SU-DHL-6 (cell line): ENCODE measurements at regions not wholly inside any gene's neighbourhood (a gene's known extent, or its start where the extent isn't known, plus 50 kb on each side); places are given as distances from the start of the nearest gene placed in this dataset.

Experiments
- H2AFZ ChIP-seq: fragments of 200-600 bp; sonication (generic); 2 replicates; pipeline ENCODE4 v1.6.1; 2014; ENCODE audit warnings: low read depth, mild to moderate bottlenecking, moderate library complexity, mixed read lengths, antibody characterized with exemption, low read length; ENCODE audit not compliant: severe bottlenecking
- H3F3A ChIP-seq: fragments of 200-600 bp; shearing (Covaris generic); 2 replicates; pipeline ENCODE4 v1.6.0; 2016; ENCODE audit warnings: antibody characterized with exemption, mild to moderate bottlenecking; ENCODE audit not compliant: insufficient read depth
- H3K27ac ChIP-seq: fragments of 200-600 bp; sonication (generic); 2 replicates; pipeline ENCODE4 v1.5.1; 2016; ENCODE audit warnings: low read depth, mild to moderate bottlenecking, low read length, moderate library complexity, mixed read lengths
- H3K27me3 ChIP-seq: fragments of 200-600 bp; sonication (generic), shearing (Covaris generic); 2 replicates; pipeline ENCODE4 v1.6.0; 2014; ENCODE audit warnings: mild to moderate bottlenecking, low read length
- H3K36me3 ChIP-seq: fragments of 200-600 bp; sonication (generic); 2 replicates; pipeline ENCODE4 v1.6.1; 2014; ENCODE audit warnings: mild to moderate bottlenecking, low read length, mixed read lengths
- H3K4me2 ChIP-seq: fragments of 300-600, 200-600 bp; shearing (Covaris generic), sonication (generic); 2 replicates; pipeline ENCODE4 v1.6.0; 2014; ENCODE audit warnings: low read length, low read depth, mild to moderate bottlenecking; ENCODE audit not compliant: poor library complexity, severe bottlenecking
- H3K4me3 ChIP-seq: fragments of 200-600 bp; sonication (generic); 2 replicates; pipeline ENCODE4 v1.5.1; 2014; ENCODE audit warnings: antibody characterized with exemption, low read length, mild to moderate bottlenecking, mixed read lengths; ENCODE audit not compliant: insufficient read depth, poor library complexity, severe bottlenecking
- H3K79me2 ChIP-seq: fragments of 200-600 bp; sonication (generic); 2 replicates; pipeline ENCODE4 v1.6.1; 2014; ENCODE audit warnings: mild to moderate bottlenecking, low read length, moderate library complexity; ENCODE audit not compliant: insufficient read depth
- H3K9ac ChIP-seq: fragments of 200-600 bp; sonication (generic); 2 replicates; pipeline ENCODE4 v1.7.0; 2014; ENCODE audit warnings: mild to moderate bottlenecking, low read length
- H3K9me2 ChIP-seq: fragments of 200-600 bp; sonication (generic); replicated peaks from 2 replicates; pipeline ENCODE4 v1.6.1; 2014; ENCODE audit warnings: low read length; ENCODE audit not compliant: insufficient read depth
- H3K9me3 ChIP-seq: fragments of 200-600 bp; sonication (generic); 2 replicates; pipeline ENCODE4 v1.6.1; 2014; ENCODE audit warnings: low read length, mixed read lengths; ENCODE audit not compliant: insufficient read depth
- H4K20me1 ChIP-seq: fragments of 200-600 bp; sonication (generic); 2 replicates; pipeline ENCODE4 v1.6.1; 2014; ENCODE audit warnings: low read depth, mild to moderate bottlenecking, antibody characterized with exemption, low read length, moderate library complexity, mixed read lengths
- CTCF ChIP-seq: fragments of 200-600 bp; sonication (generic); IDR thresholded peaks from one replicate; pipeline ENCODE4 v1.5.1; 2017; ENCODE audit warnings: antibody characterized with exemption, mild to moderate bottlenecking, low read length, moderate library complexity; ENCODE audit not compliant: insufficient read depth, poor library complexity, severe bottlenecking
- EZH2phosphoT487 ChIP-seq: fragments of 200-600 bp; sonication (generic), shearing (Covaris generic); conservative IDR thresholded peaks from 2 replicates; pipeline ENCODE4 v1.6.1; 2018; ENCODE audit warnings: mild to moderate bottlenecking, antibody characterized with exemption, low read length, moderate library complexity, mixed read lengths

GRCh38 chr13:84630476-84630875 lies 748.2 kb upstream of the SLITRK1 start:
- Histone ChIP-seq H3F3A (no peaks in the 10 kb centered on the region), H3K9me2 (no peaks in the 10 kb centered on the region), H3K27ac (no peak overlapping the region), H3K4me2 (no peak overlapping the region), H3K27me3 (no peaks in the 10 kb centered on the region), H3K4me3 (no peak overlapping the region), H2AFZ (no peak overlapping the region), H3K79me2 (no peaks in the 10 kb centered on the region), H4K20me1 (no peaks in the 10 kb centered on the region), H3K9me3 (no peaks in the 10 kb centered on the region), H3K36me3 (no peaks in the 10 kb centered on the region), H3K9ac (no peak overlapping the region)
- TF ChIP-seq EZH2phosphoT487 (no peak), CTCF (no peak)

- H3K27me3 ChIP-seq: no peaks in the 10 kb centered on the region
- H4K20me1 ChIP-seq: no peaks in the 10 kb centered on the region
- no peak overlapping the region for H3K4me3 ChIP-seq
- H3K36me3 ChIP-seq: no peaks in the 10 kb centered on the region
- H3K9ac ChIP-seq: no peak overlapping the region
- H3K27ac ChIP-seq: no peak overlapping the region
- H3K4me2 ChIP-seq: no peak overlapping the region
- TF ChIP-seq CTCF (no peak), EZH2phosphoT487 (no peak)
- H3F3A ChIP-seq: no peaks in the 10 kb centered on the region
- H3K9me3 ChIP-seq: no peaks in the 10 kb centered on the region
- no peaks in the 10 kb centered on the region for H3K79me2 ChIP-seq
- H3K9me2 ChIP-seq: no peaks in the 10 kb centered on the region
- H2AFZ ChIP-seq: no peak overlapping the region
Measured at GRCh38 chr13:84616864-84617263, 734.6 kb upstream of the SLITRK1 start.

GRCh38 chr13:84609716-84610115 lies 727.4 kb upstream of the SLITRK1 start:
- Histone ChIP-seq H3K9ac (no peak overlapping the region), H3F3A (no peaks in the 10 kb centered on the region), H3K27ac (no peak overlapping the region), H3K27me3 (no peaks in the 10 kb centered on the region), H3K36me3 (no peaks in the 10 kb centered on the region), H3K4me3 (no peak overlapping the region), H4K20me1 (no peaks in the 10 kb centered on the region), H3K9me3 (no peaks in the 10 kb centered on the region), H3K9me2 (no peaks in the 10 kb centered on the region), H3K4me2 (no peak overlapping the region), H3K79me2 (no peaks in the 10 kb centered on the region), H2AFZ (no peak overlapping the region)
- TF ChIP-seq CTCF (no peak), EZH2phosphoT487 (no peak)
